ENCODE measurements at regions not wholly inside any gene's neighbourhood (a gene's known extent, or its start where the extent isn't known, plus 50 kb on each side); places are given as distances from the start of the nearest gene placed in this dataset.

GRCh38 chr13:33467556-33467955, 182.0 kb upstream of the STARD13 start:
- Mint-ChIP-seq H3K9me3 (peaks cover 0 to 10% (median 2%) of the 10 kb centered on the region in 7 donors), H3K27me3 (peaks cover 4 to 18% (median 8%) of the 10 kb centered on the region in 3 donors), H3K36me3 (no peaks in the 10 kb centered on the region), H3K4me3 (no peak overlapping the region), H3K4me1 (no peaks in the 10 kb centered on the region), H3K27ac (no peak overlapping the region)
- ATAC-seq (ENCODE audit: low read depth in 2 of 2) (no peak), DNase-seq (no peak)

- H3K4me1 Mint-ChIP-seq = no peaks in the 10 kb centered on the region
- no peak overlapping the region for H3K4me3 Mint-ChIP-seq
- no peak overlapping the region for H3K27ac Mint-ChIP-seq
- no peak for ATAC-seq (ENCODE audit: low read depth in 2 of 2)
- no peak for DNase-seq
- no peaks in the 10 kb centered on the region for H3K36me3 Mint-ChIP-seq
- H3K27me3 Mint-ChIP-seq = peaks cover 0 to 9% (median 0%) of the 10 kb centered on the region in 3 donors
- peaks cover 0 to 8% (median 2%) of the 10 kb centered on the region in 7 donors for H3K9me3 Mint-ChIP-seq
These were observed 185.6 kb upstream of the STARD13 start for GRCh38 chr13:33471204-33471603.

- Mint-ChIP-seq H3K27ac (no peak overlapping the region), H3K4me1 (no peaks in the 10 kb centered on the region), H3K36me3 (no peaks in the 10 kb centered on the region), H3K9me3 (peaks cover 0 to 19% (median 10%) of the 10 kb centered on the region in 7 donors), H3K27me3 (peaks cover 0 to 9% (median 0%) of the 10 kb centered on the region in 3 donors), H3K4me3 (no peak overlapping the region)
- DNase-seq = no peak
- ATAC-seq (ENCODE audit: low read depth in 2 of 2) = no peak
These were observed 186.9 kb upstream of the STARD13 start for GRCh38 chr13:33472446-33472845.

- no peaks in the 10 kb centered on the region for H3K4me1 Mint-ChIP-seq
- peaks cover 5 to 40% (median 22%) of the 10 kb centered on the region in 7 donors for H3K9me3 Mint-ChIP-seq
- no peak overlapping the region for H3K27ac Mint-ChIP-seq
- no peak overlapping the region for H3K4me3 Mint-ChIP-seq
- peaks cover 7 to 12% (median 11%) of the 10 kb centered on the region in 3 donors for H3K27me3 Mint-ChIP-seq
- peaks cover 0 to 10% of the 10 kb centered on the region in 2 donors for H3K36me3 Mint-ChIP-seq
- ATAC-seq (ENCODE audit: low read depth in 2 of 2) = no peak
- no peak for DNase-seq
These were observed 193.6 kb upstream of the STARD13 start for GRCh38 chr13:33479105-33479504.

GRCh38 chr13:33480561-33480960, 195.0 kb upstream of the STARD13 start:
- peaks cover 7 to 12% (median 11%) of the 10 kb centered on the region in 3 donors for H3K27me3 Mint-ChIP-seq
- peaks cover 5 to 49% (median 29%) of the 10 kb centered on the region in 7 donors for H3K9me3 Mint-ChIP-seq
- ATAC-seq (ENCODE audit: low read depth in 2 of 2) = no peak
- no peak overlapping the region for H3K27ac Mint-ChIP-seq
- peaks cover 3 to 17% of the 10 kb centered on the region in 2 donors for H3K36me3 Mint-ChIP-seq
- no peaks in the 10 kb centered on the region for H3K4me1 Mint-ChIP-seq
- no peak for DNase-seq
- H3K4me3 Mint-ChIP-seq = no peak overlapping the region

- Mint-ChIP-seq H3K4me3 (no peak overlapping the region), H3K4me1 (peaks cover 5 to 7% (median 6%) of the 10 kb centered on the region in 3 donors), H3K9me3 (peaks cover 0 to 28% (median 13%) of the 10 kb centered on the region in 7 donors), H3K27me3 (peaks cover 6 to 12% (median 7%) of the 10 kb centered on the region in 3 donors), H3K36me3 (peaks cover 3 to 9% of the 10 kb centered on the region in 2 donors), H3K27ac (no peak overlapping the region)
- DNase-seq (no peak), ATAC-seq (ENCODE audit: low read depth in 2 of 2) (no peak)
These were observed 197.9 kb upstream of the STARD13 start for GRCh38 chr13:33483471-33483870.

- no peak for DNase-seq
- ATAC-seq (ENCODE audit: low read depth in 2 of 2) = no peak
- H3K27ac Mint-ChIP-seq = no peak overlapping the region
- peaks cover 3 to 9% of the 10 kb centered on the region in 2 donors for H3K36me3 Mint-ChIP-seq
- H3K4me1 Mint-ChIP-seq = peaks cover 5 to 7% (median 6%) of the 10 kb centered on the region in 3 donors
- H3K4me3 Mint-ChIP-seq = no peak overlapping the region
- H3K27me3 Mint-ChIP-seq = peaks cover 0 to 4% (median 0%) of the 10 kb centered on the region in 3 donors
- H3K9me3 Mint-ChIP-seq = peaks cover 0 to 18% (median 10%) of the 10 kb centered on the region in 7 donors
These were observed 199.7 kb upstream of the STARD13 start for GRCh38 chr13:33485247-33485646.

- Mint-ChIP-seq H3K27me3 (peaks cover 0 to 4% (median 0%) of the 10 kb centered on the region in 3 donors), H3K36me3 (peaks cover 3 to 9% of the 10 kb centered on the region in 2 donors), H3K4me1 (peaks cover 5 to 7% (median 6%) of the 10 kb centered on the region in 3 donors), H3K4me3 (no peak overlapping the region), H3K27ac (peak overlapping the region in 1 of 6 donors; percentile 56), H3K9me3 (peaks cover 0 to 18% (median 10%) of the 10 kb centered on the region in 7 donors)
- DNase-seq = peak; percentile 3
- peak in 1 of 2 donors; percentile 36 for ATAC-seq (ENCODE audit: low read depth in 2 of 2)
These were observed 202.2 kb upstream of the STARD13 start for GRCh38 chr13:33487575-33488243.

GRCh38 chr13:33489563-33489962, 204.0 kb upstream of the STARD13 start:
- Mint-ChIP-seq H3K4me3 (no peak overlapping the region), H3K27me3 (peaks cover 0 to 7% (median 4%) of the 10 kb centered on the region in 3 donors), H3K36me3 (peaks cover 3% of the 10 kb centered on the region in 2 donors), H3K27ac (no peak overlapping the region), H3K4me1 (peaks cover 5 to 10% (median 7%) of the 10 kb centered on the region in 3 donors), H3K9me3 (peaks cover 0 to 5% (median 3%) of the 10 kb centered on the region in 7 donors)
- no peak for ATAC-seq (ENCODE audit: low read depth in 2 of 2)
- no peak for DNase-seq

GRCh38 chr13:33490461-33491327, 205.1 kb upstream of the STARD13 start:
- peaks cover 7 to 10% (median 10%) of the 10 kb centered on the region in 3 donors for H3K4me1 Mint-ChIP-seq
- no peak for DNase-seq
- no peaks in the 10 kb centered on the region for H3K36me3 Mint-ChIP-seq
- ATAC-seq (ENCODE audit: low read depth in 2 of 2) = no peak
- H3K9me3 Mint-ChIP-seq = no peaks in the 10 kb centered on the region
- no peak overlapping the region for H3K4me3 Mint-ChIP-seq
- H3K27me3 Mint-ChIP-seq = peaks cover 0 to 11% (median 4%) of the 10 kb centered on the region in 3 donors
- H3K27ac Mint-ChIP-seq = no peak overlapping the region

GRCh38 chr13:33493672-33494365, 208.3 kb upstream of the STARD13 start:
- DNase-seq (no peak), ATAC-seq (ENCODE audit: low read depth in 2 of 2) (no peak)
- Mint-ChIP-seq H3K27ac (no peak overlapping the region), H3K4me1 (peaks cover 0 to 5% (median 4%) of the 10 kb centered on the region in 3 donors), H3K9me3 (no peaks in the 10 kb centered on the region), H3K27me3 (peaks cover 5 to 11% (median 5%) of the 10 kb centered on the region in 3 donors), H3K36me3 (no peaks in the 10 kb centered on the region), H3K4me3 (no peak overlapping the region)

GRCh38 chr13:33494596-33495204, 209.1 kb upstream of the STARD13 start:
- DNase-seq = no peak
- ATAC-seq (ENCODE audit: low read depth in 2 of 2) = peak in 1 of 2 donors; percentile 30
- peaks cover 4 to 11% (median 5%) of the 10 kb centered on the region in 3 donors for H3K27me3 Mint-ChIP-seq
- peak overlapping the region in 2 of 8 donors; percentile 1 to 31 for H3K4me3 Mint-ChIP-seq
- peaks cover 0 to 8% (median 4%) of the 10 kb centered on the region in 3 donors for H3K4me1 Mint-ChIP-seq
- no peaks in the 10 kb centered on the region for H3K36me3 Mint-ChIP-seq
- peaks cover 0 to under 1% (median 0%) of the 10 kb centered on the region in 7 donors for H3K9me3 Mint-ChIP-seq
- H3K27ac Mint-ChIP-seq = peak overlapping the region in 1 of 6 donors; percentile 25

Data from naive B cell (primary cell).